GM19239 (cell line): ENCODE measurements at regions not wholly inside any gene's neighbourhood (a gene's known extent, or its start where the extent isn't known, plus 50 kb on each side); places are given as distances from the start of the nearest gene placed in this dataset.
A peak's percentile ranks its signal among the peaks of the same experiment; 100 is the strongest.
"Not testable (repeated sequence)": the region's sequence is repeated elsewhere in the genome, so short reads cannot be mapped to it uniquely, and the experiment has no call there.

Experiments
- DNase-seq: peaks from one replicate; pipeline ENCODE4 v3.0.0; 2011; ENCODE audit warnings: low spot score; ENCODE audit not compliant: insufficient read length
- FAIRE-seq: peaks from 2 replicates; lab custom pipeline; 2011; peaks lifted over from hg19 to GRCh38; lab: Jason Lieb, UNC

GRCh38 chr2:181787310-181788048, 104.1 kb upstream of the ITPRID2 start:
- DNase-seq (no peak), FAIRE-seq (no peak)

- DNase-seq: no peak
- FAIRE-seq: no peak
Observed at GRCh38 chr2:181788897-181789555, 102.5 kb upstream of the ITPRID2 start.

GRCh38 chr2:181789827-181790448, 101.6 kb upstream of the ITPRID2 start:
- peak; percentile 74 for FAIRE-seq
- DNase-seq: no peak

GRCh38 chr2:181790716-181791649, 100.5 kb upstream of the ITPRID2 start:
- peak; percentile 26 for DNase-seq

GRCh38 chr2:181792906-181793305, 98.6 kb upstream of the ITPRID2 start:
- FAIRE-seq: peak; percentile 56
- DNase-seq: no peak

More at GRCh38 chr2:181790716-181791649, 100.5 kb upstream of the ITPRID2 start:
- peak; percentile 95 for FAIRE-seq

GRCh38 chr2:181798022-181798421, 93.5 kb upstream of the ITPRID2 start:
- DNase-seq: no peak
- FAIRE-seq: no peak

GRCh38 chr2:181802300-181802699, 89.2 kb upstream of the ITPRID2 start:
- DNase-seq, FAIRE-seq: not testable (repeated sequence)

GRCh38 chr2:181803903-181804799, 87.4 kb upstream of the ITPRID2 start:
- not testable (repeated sequence) for DNase-seq, FAIRE-seq

GRCh38 chr2:181805228-181806038, 86.1 kb upstream of the ITPRID2 start:
- DNase-seq: no peak
- FAIRE-seq: no peak

GRCh38 chr2:181806039-181806392, 85.5 kb upstream of the ITPRID2 start:
- FAIRE-seq (no peak), DNase-seq (no peak)

- no peak for DNase-seq
- FAIRE-seq: no peak
Observed at GRCh38 chr2:181807526-181807925, 84.0 kb upstream of the ITPRID2 start.

GRCh38 chr2:181810823-181811695, 80.5 kb upstream of the ITPRID2 start:
- no peak for DNase-seq
- no peak for FAIRE-seq

- FAIRE-seq (no peak), DNase-seq (no peak)
Observed at GRCh38 chr2:181812106-181812743, 79.3 kb upstream of the ITPRID2 start.

GRCh38 chr2:181814057-181814491, 77.5 kb upstream of the ITPRID2 start:
- DNase-seq (no peak), FAIRE-seq (no peak)

GRCh38 chr2:181817509-181817908, 74.0 kb upstream of the ITPRID2 start:
- DNase-seq (no peak), FAIRE-seq (no peak)

GRCh38 chr2:181818058-181818680, 73.4 kb upstream of the ITPRID2 start:
- no peak for FAIRE-seq

GRCh38 chr2:181818840-181819239, 72.7 kb upstream of the ITPRID2 start:
- FAIRE-seq (no peak), DNase-seq (no peak)

More at GRCh38 chr2:181818058-181818680, 73.4 kb upstream of the ITPRID2 start:
- DNase-seq: no peak
